ENCODE measurements at regions not wholly inside any gene's neighbourhood (a gene's known extent, or its start where the extent isn't known, plus 50 kb on each side); places are given as distances from the start of the nearest gene placed in this dataset.

DNA sequence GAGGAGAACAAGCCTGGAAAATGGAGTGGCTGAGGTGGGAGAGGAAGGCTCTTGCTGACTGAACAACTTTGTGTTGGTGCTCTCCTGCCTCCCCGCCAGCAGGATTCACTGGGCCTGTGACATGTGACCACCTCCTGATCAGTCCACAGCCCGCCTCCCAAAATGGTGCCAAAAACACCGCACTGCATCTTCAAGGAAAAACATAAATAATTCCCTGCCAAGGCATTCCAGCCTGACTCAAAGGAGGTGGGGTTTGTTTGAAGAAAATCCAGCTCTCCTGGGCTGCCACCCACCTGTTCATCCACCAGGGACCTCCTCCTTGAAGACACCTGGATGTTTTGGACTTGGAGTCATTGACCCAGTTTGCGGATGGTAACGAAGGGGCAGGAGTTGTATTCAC is 83.8 kb upstream of the PIWIL1 start:
- in situ Hi-C loops (cut with HindIII; ENCODE audit: low pct_ligation_motif_present, low pct_unique_long_range_greater_than_20kb, low sequenced_read_pairs), result no loop called here
- DNase-seq, result no peak

DNA sequence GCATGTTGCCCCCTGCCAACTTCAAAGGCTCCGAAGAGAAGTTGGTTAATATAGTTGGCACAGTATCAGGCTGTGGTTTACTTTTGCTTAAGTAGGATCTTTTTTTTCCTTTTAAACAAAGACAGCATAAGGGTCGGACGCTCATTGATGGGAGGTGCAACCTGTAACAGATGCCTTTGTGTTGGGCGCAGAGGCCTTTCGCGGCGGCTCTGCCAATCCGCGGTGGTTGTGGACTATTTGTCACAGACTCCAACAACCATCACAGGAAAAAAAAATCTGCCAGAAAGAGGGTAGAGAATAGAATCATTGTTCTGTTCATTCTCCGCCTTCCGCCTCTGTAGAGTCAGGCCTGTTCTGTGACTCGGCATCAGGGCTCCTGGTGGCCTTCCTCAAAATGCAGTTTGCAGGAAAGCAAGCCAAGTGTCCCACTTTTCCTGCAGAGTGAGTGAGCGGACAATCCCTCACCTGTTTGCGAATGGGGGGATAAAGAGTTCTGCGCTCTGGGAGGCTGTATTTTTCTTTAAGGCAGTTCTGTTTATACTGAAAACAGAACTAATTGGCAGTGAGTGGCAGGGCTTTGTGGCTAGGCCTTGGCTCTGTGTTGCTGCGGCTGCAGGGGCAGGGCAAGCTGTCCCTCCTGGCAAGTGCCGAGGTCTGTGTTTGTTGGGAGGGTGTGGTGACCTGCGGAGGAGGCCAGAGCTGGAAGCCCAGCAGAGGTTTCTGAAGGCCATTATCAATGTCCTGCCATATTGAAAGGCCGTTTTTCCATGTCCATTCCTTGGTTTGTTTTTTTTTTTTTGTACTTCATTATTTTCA is 83.0 kb upstream of the PIWIL1 start:
- in situ Hi-C loops (cut with HindIII; ENCODE audit: low pct_ligation_motif_present, low pct_unique_long_range_greater_than_20kb, low sequenced_read_pairs), result no loop called here

DNA sequence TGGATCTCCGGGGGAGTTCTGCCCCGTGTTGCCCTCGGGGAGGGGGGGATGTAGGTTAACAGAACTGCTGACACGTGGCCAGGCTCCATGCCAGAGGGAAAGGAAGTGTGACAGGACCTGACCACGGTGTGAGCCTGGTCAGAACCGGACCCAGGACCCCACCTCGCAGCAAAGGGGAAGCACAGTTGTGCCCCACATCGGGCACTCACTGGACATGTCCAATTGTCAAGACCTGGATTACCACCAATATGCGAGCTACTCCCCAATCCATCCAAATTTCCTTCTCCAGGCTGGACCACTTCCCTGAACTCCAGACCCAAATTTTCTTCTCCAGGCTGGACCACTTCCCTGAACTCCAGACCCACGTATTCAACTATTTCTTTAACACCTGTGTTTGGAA is 78.8 kb upstream of the PIWIL1 start:
- no peak for DNase-seq
- in situ Hi-C loops (cut with HindIII; ENCODE audit: low pct_ligation_motif_present, low pct_unique_long_range_greater_than_20kb, low sequenced_read_pairs), result no loop called here

More for the DNA sequence above, 83.0 kb upstream of the PIWIL1 start:
- DNase-seq, result no peak

DNA sequence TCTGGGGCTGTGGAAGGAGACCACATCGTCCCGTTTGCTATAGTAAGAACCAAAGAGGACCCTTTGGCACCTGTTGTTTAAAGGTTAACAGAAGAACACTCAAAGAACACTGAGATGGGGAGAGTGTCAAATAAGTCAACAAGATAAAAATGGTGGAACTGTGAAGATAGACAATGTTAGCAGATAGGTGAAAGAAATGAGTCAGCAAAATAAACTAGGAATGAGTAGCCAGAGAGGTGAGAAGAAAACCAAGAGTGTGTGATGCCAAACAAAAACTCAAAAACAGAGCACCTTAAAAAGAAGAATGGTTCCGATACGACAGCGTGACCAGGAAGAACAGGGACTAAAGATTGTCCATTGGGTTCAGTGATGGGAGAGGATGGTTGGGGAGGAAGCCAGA is 74.7 kb upstream of the PIWIL1 start:
- no peak for DNase-seq
- in situ Hi-C loops (cut with HindIII; ENCODE audit: low pct_ligation_motif_present, low pct_unique_long_range_greater_than_20kb, low sequenced_read_pairs), result no loop called here

- in situ Hi-C loops (cut with HindIII; ENCODE audit: low pct_ligation_motif_present, low pct_unique_long_range_greater_than_20kb, low sequenced_read_pairs), result no loop called here
Observed at GRCh38 chr12:130263996-130264395, 73.7 kb upstream of the PIWIL1 start.

GRCh38 chr12:130266751-130267150 is 70.9 kb upstream of the PIWIL1 start:
- DNase-seq, result peak; percentile 20
- in situ Hi-C loops (cut with HindIII; ENCODE audit: low pct_ligation_motif_present, low pct_unique_long_range_greater_than_20kb, low sequenced_read_pairs), result no loop called here

More at GRCh38 chr12:130263996-130264395, 73.7 kb upstream of the PIWIL1 start:
- no peak for DNase-seq

- no peak for DNase-seq
- in situ Hi-C loops (cut with HindIII; ENCODE audit: low pct_ligation_motif_present, low pct_unique_long_range_greater_than_20kb, low sequenced_read_pairs), result no loop called here
Observed at GRCh38 chr12:130280231-130280630, 57.5 kb upstream of the PIWIL1 start.

GRCh38 chr12:130280742-130281141 is 56.9 kb upstream of the PIWIL1 start:
- no peak for DNase-seq
- in situ Hi-C loops (cut with HindIII; ENCODE audit: low pct_ligation_motif_present, low pct_unique_long_range_greater_than_20kb, low sequenced_read_pairs), result no loop called here

- in situ Hi-C loops (cut with HindIII; ENCODE audit: low pct_ligation_motif_present, low pct_unique_long_range_greater_than_20kb, low sequenced_read_pairs), result no loop called here
- DNase-seq, result peak; percentile 20
Observed at GRCh38 chr12:130281153-130281799, 56.4 kb upstream of the PIWIL1 start.

- DNase-seq, result no peak
- in situ Hi-C loops (cut with HindIII; ENCODE audit: low pct_ligation_motif_present, low pct_unique_long_range_greater_than_20kb, low sequenced_read_pairs), result no loop called here
Observed at GRCh38 chr12:130286041-130286440, 51.6 kb upstream of the PIWIL1 start.

DNA sequence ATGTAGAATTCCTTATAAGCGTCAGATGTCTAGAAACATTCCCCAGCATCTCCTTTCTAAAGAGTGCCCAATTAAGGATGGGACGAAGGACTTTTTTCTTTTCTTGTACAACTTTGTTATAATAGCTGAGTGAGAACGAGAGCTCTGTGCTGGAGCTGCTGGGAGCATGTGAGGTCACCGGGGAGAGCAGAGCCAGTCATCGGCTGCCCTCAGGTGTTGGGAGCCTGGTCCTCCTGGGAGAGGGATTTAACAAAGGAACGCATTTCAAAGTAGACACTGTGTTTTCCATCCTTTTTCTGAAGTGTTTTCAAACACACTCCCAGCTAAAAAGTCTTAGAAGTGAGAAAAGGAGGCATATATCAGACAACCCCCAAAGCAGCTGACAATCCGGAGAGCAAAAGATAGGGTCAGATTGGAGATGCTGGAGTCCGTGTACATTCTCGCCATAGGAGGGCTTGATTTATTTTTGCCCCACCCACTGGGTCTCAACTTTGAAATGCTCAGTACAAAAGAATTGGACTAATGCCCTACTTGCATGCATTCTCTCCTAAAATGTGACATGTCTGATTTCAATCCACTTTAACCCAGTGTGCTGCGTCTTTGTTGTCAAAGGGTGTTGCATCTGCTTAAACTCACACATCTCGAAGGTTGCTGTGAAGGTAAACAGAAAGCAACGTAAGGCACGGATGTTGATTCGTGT is 50.8 kb upstream of the PIWIL1 start:
- in situ Hi-C loops (cut with HindIII; ENCODE audit: low pct_ligation_motif_present, low pct_unique_long_range_greater_than_20kb, low sequenced_read_pairs), result no loop called here
- no peak for DNase-seq
